ENCODE measurements at regions not wholly inside any gene's neighbourhood (a gene's known extent, or its start where the extent isn't known, plus 50 kb on each side); places are given as distances from the start of the nearest gene placed in this dataset.
"Not testable (repeated sequence)": the region's sequence is repeated elsewhere in the genome, so short reads cannot be mapped to it uniquely, and the experiment has no call there.

- TF ChIP-seq POLR2AphosphoS5 (IDR thresholded peaks at IDR 0.05; ENCODE audit: low read depth, low read length); EZH2 (IDR thresholded peaks at IDR 0.05): not testable (repeated sequence)
Observed at GRCh38 chr2:2773080-2773479, 442.0 kb upstream of the MYT1L start.

Data from HCT116 (cell line).